ENCODE measurements at regions not wholly inside any gene's neighbourhood (a gene's known extent, or its start where the extent isn't known, plus 50 kb on each side); places are given as distances from the start of the nearest gene placed in this dataset.
"Not testable (repeated sequence)": the region's sequence is repeated elsewhere in the genome, so short reads cannot be mapped to it uniquely, and the experiment has no call there.

DNA sequence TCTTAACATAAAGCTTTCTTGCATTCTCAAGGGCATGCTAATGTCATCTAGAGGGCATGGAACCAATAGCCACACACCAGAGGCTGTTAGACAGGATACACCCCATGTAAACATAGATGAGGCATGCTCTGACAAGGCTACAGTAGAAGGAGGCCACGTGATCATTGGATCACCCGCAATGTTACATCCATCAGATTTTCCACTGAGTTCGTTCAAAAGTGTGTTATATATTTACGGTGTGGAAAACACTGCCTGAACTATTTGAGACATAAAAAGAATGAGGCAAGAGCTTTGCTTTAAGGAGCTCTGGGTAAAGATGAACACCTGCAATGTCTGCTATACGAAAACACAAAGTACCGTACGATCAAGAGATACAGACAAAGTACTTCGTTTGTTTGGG is 817.5 kb upstream of the SLC10A2 start:
- DNase-seq = no peak

- peak; percentile 75 to 86 for DNase-seq
Measured at GRCh38 chr13:103883164-103883563, 816.9 kb upstream of the SLC10A2 start.

- DNase-seq = not testable (repeated sequence)
Measured at GRCh38 chr13:103880146-103880545, 813.9 kb upstream of the SLC10A2 start.

DNA sequence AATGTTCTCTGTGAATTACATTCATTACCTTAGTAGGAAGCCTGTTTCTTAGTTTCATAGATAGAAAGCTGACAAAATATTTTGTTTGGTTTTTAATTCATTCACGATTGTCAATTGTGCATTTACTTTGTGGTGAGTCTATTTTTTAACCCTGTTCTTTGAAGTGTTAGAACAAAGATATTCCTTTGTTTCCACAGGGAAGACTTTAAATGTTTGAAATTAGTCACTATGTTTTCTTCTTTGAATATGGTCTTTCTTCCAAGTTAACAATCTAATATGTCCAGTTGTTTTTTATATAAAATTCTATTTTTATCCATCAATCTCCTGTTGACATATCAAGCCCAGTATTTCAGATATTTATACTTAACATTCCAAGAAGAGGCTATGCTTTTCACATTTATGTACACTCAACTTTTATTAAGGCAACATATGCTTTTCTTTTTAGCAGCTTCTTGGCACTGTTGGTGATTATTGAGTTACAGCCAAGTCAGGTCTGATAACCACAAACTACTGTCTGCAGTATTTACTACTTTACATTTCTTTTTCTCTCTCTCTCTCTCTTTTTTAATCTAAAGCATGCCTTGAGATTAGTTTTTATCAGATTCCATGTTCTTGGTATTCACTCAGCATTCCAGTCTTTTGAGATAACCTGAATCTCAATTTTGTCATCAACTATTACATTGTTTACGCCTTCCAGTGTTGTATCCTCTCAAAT is 812.8 kb upstream of the SLC10A2 start:
- peak in 1 of 2 experiments; percentile 6 for DNase-seq

- DNase-seq = no peak
Measured at GRCh38 chr13:103876571-103876970, 810.4 kb upstream of the SLC10A2 start.

GRCh38 chr13:103873725-103874124 is 807.5 kb upstream of the SLC10A2 start:
- no peak for DNase-seq

DNA sequence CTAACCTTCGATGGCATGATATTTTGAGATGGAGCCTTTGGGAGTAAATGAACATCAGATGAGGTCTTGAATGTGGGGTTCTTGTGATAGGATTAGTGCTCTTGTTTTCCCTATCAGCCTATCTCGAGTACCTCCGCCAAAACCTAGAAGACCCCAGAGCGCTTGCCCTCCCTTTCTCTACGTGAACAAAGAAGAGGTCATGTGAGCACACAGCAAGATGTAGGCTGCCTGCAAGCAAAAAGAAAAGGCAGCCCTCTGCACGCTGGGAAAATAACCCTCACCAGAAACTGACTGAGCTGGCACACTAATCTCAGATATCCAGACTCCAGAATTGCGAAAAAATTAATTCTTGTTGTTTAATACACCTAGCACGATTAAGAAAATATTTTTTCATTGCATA is 799.8 kb upstream of the SLC10A2 start:
- DNase-seq = no peak

GRCh38 chr13:103862525-103862924 is 796.3 kb upstream of the SLC10A2 start:
- no peak for DNase-seq

GRCh38 chr13:103859952-103860351 is 793.7 kb upstream of the SLC10A2 start:
- DNase-seq = no peak

- DNase-seq = peak; percentile 33 to 81
Measured at GRCh38 chr13:103852036-103852435, 785.8 kb upstream of the SLC10A2 start.

DNA sequence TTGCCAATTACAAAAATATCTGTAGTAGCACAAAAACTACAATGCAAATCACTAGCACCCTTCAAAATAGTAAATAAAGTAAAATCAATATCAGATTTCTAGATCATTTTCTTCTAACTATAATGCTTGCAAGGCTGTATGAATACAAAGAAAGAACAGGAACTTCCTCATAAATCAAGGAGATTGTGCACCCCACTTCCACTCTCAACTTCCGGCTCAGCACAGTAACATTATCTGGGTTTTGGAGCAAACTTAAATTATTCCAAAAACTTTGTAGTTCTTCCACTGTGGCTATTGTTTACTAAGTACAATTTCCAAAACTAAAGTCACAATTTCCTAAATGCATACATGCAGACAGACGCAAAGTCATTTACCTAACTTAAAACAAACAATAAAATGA is 778.3 kb upstream of the SLC10A2 start:
- DNase-seq = no peak

DNA sequence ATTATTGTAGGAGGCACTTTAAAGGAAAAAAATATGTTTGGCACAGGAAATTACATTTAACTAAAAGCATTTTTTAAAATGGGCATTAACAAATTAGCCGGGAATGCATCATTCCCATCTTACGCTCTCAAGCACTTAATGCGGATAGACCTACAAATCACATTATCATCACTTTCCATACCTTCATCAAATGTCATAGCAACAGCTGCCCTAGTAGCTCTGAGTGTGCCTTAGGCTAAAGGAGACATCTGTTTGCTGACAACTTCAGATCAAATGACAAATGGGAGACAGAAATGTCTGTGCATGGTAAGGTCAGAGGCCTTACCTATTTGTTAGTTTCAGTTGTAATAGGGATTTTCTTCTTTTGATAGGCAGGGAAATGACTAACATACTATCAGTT is 773.2 kb upstream of the SLC10A2 start:
- DNase-seq = no peak

DNA sequence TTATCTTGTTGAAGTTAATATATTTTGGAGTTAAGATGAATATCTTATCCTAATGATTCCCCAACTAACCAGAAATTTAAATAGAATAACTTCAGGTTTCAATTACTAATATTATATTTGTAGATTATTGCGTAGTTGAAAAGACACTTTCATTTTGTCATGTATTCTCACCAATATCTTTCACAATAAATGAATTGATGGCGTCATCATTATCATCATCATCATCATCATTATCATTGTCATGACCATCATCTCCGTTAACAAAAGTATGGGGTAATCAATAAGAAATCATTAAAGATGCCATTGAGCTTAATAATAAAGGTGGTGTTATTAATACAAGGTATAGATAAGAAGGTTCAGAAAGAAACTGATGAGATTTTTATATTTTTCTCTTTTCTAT is 768.8 kb upstream of the SLC10A2 start:
- no peak for DNase-seq

DNA sequence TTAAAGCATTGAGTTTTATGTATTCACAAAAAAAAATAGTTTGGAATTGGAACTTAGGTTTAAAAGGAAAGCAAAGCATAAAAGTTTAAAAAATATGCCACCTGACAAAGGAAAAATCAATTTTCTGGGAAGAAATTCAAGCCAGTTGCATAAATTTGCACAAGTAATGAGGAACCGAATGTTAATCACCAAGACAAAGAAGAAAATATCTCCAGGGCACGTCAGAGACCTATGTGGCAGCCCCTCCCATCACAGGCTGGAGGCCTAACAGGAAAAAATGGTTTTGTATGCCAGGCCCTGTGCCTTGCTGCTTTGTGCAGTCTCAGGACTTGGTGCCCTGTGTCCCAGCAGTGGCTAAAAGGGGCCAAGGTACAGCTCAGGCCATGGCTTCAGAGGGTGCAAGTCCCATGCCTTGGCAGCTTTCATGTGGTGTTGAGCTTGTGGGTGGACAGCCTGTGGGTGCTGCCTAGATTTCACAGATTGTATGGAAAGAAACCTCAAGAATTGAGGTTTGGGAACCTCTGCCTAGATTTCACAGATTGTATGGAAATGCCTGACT is 767.2 kb upstream of the SLC10A2 start:
- no peak for DNase-seq

- no peak for DNase-seq
Measured at GRCh38 chr13:103815619-103816018, 749.4 kb upstream of the SLC10A2 start.

- DNase-seq = no peak
Measured at GRCh38 chr13:103812971-103813370, 746.8 kb upstream of the SLC10A2 start.

- no peak for DNase-seq
Measured at GRCh38 chr13:103812558-103812957, 746.3 kb upstream of the SLC10A2 start.

GRCh38 chr13:103810026-103810425 is 743.8 kb upstream of the SLC10A2 start:
- no peak for DNase-seq

DNA sequence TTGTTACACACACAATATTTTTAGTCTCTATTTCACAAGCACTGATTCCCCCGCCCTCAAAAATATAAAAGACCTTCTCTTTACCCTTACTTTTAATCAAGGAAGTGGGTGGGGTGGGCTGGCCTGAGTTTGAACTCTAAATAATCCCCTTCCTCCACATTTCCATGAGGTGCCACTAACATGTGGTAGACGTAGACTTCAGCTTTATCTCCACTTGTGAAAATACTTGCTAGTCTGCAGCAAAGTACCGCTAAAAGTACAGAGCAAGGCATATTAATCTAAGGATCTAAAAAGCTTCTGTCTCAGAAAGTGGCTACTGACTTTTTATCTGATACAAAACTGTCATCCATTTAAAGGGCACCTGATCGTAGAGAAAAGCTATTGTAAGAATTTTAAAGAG is 739.6 kb upstream of the SLC10A2 start:
- no peak for DNase-seq

GRCh38 chr13:103803349-103803748 is 737.1 kb upstream of the SLC10A2 start:
- no peak for DNase-seq

- no peak for DNase-seq
Measured at GRCh38 chr13:103799028-103799427, 732.8 kb upstream of the SLC10A2 start.

DNA sequence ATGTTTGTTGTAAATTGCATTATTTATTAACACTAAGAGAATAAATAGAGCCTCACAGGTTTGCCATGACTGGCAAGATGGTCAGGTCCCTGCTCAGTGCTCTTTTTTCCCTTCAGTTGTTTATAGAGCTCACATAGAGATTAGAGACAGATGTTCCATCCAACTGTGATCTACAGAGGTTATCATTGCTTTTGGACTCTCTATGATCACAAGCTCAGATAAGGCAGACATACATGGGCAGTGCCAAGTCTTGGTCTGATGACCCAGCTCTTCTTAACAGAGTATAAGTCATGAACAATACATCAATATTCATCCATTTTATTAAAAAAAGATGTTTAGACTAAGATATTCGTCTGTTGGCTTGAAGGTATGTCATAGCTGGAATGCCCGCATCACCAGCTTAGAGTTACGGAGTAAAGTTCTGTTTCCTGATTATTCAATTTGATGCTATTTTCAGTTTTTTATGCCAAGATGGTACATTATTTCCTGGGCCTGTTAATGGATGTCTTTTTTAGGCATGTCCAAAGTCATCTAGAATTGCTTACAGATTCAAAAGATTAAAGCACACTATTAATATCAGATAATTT is 729.8 kb upstream of the SLC10A2 start:
- no peak for DNase-seq

- DNase-seq = no peak
Measured at GRCh38 chr13:103794526-103794925, 728.3 kb upstream of the SLC10A2 start.

DNA sequence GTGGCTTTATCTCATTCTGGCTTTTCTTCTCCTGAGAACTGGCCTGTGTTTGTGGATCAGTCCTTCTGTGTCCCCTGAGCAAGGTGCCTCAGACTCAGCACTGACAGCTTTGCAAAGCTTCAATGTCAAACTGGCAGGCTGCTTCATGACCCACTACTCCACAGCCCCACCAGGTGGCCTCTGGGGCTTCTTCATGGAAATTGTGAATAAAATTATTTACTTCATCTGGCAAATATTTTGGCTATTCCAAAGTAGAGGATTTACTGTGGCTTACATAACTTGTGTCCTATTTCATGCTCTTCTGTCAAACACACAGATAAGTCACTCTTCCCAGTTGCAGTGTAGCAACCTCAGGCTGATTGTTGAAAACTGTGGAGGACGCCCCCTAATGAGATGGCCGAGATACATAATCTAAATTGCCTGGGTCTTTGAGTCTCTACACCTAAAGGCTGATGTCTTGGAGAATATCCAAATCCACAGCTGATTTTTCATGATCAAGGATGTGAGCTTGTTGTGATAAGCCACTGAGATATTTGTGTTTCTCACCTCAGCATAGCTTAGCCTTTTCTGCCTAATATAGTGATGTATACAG is 721.9 kb upstream of the SLC10A2 start:
- DNase-seq = peak in 1 of 2 experiments; percentile 3
